Activated CD4-positive, alpha-beta T cell treated with anti-CD3 and anti-CD28 coated beads, Interleukin-10, Interleukin-2, amounts not matched to agents 100 ng/mL and 50 ng/mL, durations not matched to agents 16 hours and 8 hours (primary cell): ENCODE measurements at regions not wholly inside any gene's neighbourhood (a gene's known extent, or its start where the extent isn't known, plus 50 kb on each side); places are given as distances from the start of the nearest gene placed in this dataset.
A peak's percentile ranks its signal among the peaks of the same experiment; 100 is the strongest.

Source experiments
- DNase-seq: peaks from one replicate; pipeline ENCODE4 v3.0.0-alpha.2; 2020

- DNase-seq: no peak
Measured at GRCh38 chr10:61842755-61843497, 58.6 kb upstream of the ARID5B start.

GRCh38 chr10:61844116-61844822 lies 57.2 kb upstream of the ARID5B start:
- no peak for DNase-seq

- DNase-seq: no peak
Measured at GRCh38 chr10:61845196-61845949, 56.1 kb upstream of the ARID5B start.

DNA sequence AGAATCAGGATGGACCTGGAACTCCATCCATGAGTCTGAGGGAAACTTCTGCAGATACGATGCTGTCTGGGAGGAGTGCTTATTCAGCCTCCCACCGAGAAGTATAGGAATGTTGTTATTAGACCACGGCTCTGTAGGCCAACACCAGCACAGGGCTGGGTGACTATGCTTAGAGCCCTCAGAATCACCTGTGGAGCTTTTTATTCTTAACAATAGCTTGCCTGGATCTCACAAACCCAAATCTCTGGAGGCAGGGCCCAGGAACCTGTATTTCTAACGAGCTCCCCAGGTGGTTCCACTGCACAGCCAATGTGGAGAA lies 55.6 kb upstream of the ARID5B start:
- no peak for DNase-seq

DNA sequence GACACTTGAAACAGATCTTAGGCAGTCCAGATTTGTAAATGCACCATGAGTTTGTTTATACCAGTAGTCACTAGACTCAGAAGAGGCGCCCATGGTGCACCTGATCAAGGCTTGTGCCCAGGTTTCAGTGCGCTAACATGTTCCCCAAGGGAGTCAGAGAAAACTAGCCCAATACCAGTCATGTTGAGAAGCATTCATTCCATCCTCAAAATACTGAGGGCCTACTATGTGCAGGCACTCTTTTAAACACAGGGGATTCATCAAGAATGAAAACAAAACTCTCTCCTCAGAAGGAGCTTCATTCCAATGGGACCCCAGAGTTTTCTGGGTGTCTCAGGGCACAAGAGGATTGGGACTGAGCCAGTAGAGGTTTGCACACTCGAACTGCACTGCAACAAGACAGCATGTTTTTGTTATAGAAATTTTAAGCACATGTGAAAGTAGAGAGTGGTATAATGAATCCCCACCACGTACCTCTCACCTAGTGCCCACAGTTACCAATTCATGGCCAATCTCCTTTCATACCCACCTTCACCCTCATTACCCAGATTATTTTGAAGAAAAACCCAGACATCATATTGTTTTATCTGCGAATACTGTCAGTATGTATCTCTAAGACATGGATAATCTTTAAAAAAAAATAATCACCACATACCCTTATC lies 55.0 kb upstream of the ARID5B start:
- DNase-seq: no peak

DNA sequence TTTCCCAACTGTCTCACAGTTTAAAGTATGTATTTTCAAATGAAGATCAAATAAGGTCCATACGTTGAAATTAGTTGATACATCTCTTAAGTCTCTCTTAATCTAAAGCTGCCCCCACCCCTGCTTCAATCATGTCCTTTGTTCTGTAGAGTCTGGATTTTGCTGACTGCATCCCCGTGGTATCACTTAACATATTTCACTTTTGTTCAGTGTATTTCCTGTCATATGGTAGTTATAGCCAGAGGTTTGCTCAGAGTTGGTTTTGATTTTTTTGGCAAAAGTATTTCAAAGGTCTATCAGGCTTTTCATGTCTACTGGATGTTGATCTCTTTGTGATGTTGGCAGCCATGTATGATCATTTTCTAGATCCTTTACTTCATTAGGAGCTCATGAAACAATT lies 54.4 kb upstream of the ARID5B start:
- DNase-seq: peak; percentile 35

DNA sequence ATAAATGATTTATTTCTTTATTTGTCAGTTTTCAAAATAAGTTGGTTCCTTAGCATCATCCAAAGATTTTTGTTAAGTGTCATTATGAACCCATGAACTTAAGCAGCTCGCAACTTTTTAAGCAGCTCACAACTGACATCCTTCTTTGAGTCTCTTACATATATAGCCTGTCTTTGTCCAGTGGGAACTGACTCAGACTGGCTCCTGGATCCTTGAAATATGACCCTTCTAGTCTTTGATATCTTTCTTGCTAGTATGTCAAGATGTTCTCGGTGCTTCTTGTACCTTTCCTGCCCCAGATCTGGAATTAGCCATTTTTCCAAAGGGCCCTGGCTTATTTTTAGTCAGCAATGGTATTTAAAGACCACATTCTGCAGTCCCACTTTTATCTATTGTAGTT lies 53.9 kb upstream of the ARID5B start:
- no peak for DNase-seq

- no peak for DNase-seq
Measured at GRCh38 chr10:61850376-61850775, 51.1 kb upstream of the ARID5B start.
